HEK293 (cell line): ENCODE measurements at regions not wholly inside any gene's neighbourhood (a gene's known extent, or its start where the extent isn't known, plus 50 kb on each side); places are given as distances from the start of the nearest gene placed in this dataset.

Source experiments
- CTCF ChIA-PET: fragments of 350-600 bp; formaldehyde crosslinking; extraction: SDS; loops from one replicate; lab custom pipeline; 2021; ENCODE audit warnings: antibody characterized with exemption; lab: Yijun Ruan, JAX
- POLR2A ChIA-PET: fragments of 300-600 bp; formaldehyde crosslinking; extraction: SDS; loops from one replicate; lab custom pipeline; 2020; ENCODE audit warnings: antibody characterized with exemption, inconsistent platforms; lab: Yijun Ruan, JAX
- H3K27ac ChIP-seq: fragments of 200-500 bp; sonication (Bioruptor generic); 2 replicates; pipeline ENCODE4 v1.5.1; 2014; ENCODE audit warnings: low read depth, low read length, control low read depth, inconsistent platforms; ENCODE audit errors: extremely low read depth
- H3K36me3 ChIP-seq, 2 experiments: fragments of 200-500 bp in 1 of 2; sonication (Bioruptor generic) in 1 of 2; 1 replicate in 1 of 2; 2 replicates in 1 of 2; pipeline ENCODE4 v1.5.1; 2014 to 2017; ENCODE audit warnings: inconsistent platforms in 2 of 2, low read length in 2 of 2; ENCODE audit not compliant: control insufficient read depth in 2 of 2, insufficient read depth in 1 of 2
- H3K4me1 ChIP-seq: fragments of 200-500 bp; sonication (Bioruptor generic); 2 replicates; pipeline ENCODE4 v1.5.1; 2014; ENCODE audit warnings: mild to moderate bottlenecking, low read length, inconsistent platforms; ENCODE audit not compliant: control insufficient read depth, insufficient read depth
- H3K4me3 ChIP-seq: 2 replicates; pipeline ENCODE4 v1.5.1; 2011; ENCODE audit warnings: low read depth, mild to moderate bottlenecking, control low read depth, low read length, moderate library complexity
- H3K9me3 ChIP-seq: fragments of 200-500 bp; sonication (Bioruptor generic); 2 replicates; pipeline ENCODE4 v1.5.1; 2014; ENCODE audit warnings: low read depth, low read length, inconsistent platforms; ENCODE audit not compliant: control insufficient read depth, insufficient read depth
- ATF2 ChIP-seq: fragments of 450-650 bp; formaldehyde crosslinking; IDR thresholded peaks from 2 replicates; pipeline ENCODE4 v1.5.1; 2016; ENCODE audit warnings: missing biosample characterization, missing genetic modification characterization, low read depth
- FEZF1 ChIP-seq: fragments of 450-650 bp; formaldehyde crosslinking; IDR thresholded peaks from 2 replicates; pipeline ENCODE4 v1.5.1; 2016; ENCODE audit warnings: missing biosample characterization, missing genetic modification characterization
- GLIS1 ChIP-seq: fragments of 450-650 bp; formaldehyde crosslinking; IDR thresholded peaks from 2 replicates; pipeline ENCODE4 v1.5.1; 2016; ENCODE audit warnings: missing biosample characterization, missing genetic modification characterization
- PRDM6 ChIP-seq: fragments of 450-650 bp; formaldehyde crosslinking; IDR thresholded peaks from 2 replicates; pipeline ENCODE4 v1.5.1; 2017; ENCODE audit warnings: missing biosample characterization, missing genetic modification characterization
- SALL2 ChIP-seq: fragments of 450-650 bp; formaldehyde crosslinking; IDR thresholded peaks from 2 replicates; pipeline ENCODE4 v1.5.0; 2017; ENCODE audit warnings: missing biosample characterization, mild to moderate bottlenecking, missing genetic modification characterization, borderline replicate concordance
- TRIM28 ChIP-seq: IDR thresholded peaks from 2 replicates; pipeline ENCODE4 v1.6.1; 2011; ENCODE audit warnings: low read length, control low read depth, borderline replicate concordance
- ZBTB1 ChIP-seq: fragments of 450-650 bp; formaldehyde crosslinking; IDR thresholded peaks from 2 replicates; pipeline ENCODE4 v1.5.1; 2016; ENCODE audit warnings: missing biosample characterization, missing genetic modification characterization
- ZBTB44 ChIP-seq: fragments of 450-650 bp; IDR thresholded peaks from 2 replicates; pipeline ENCODE4 v1.5.1; 2018; ENCODE audit warnings: missing biosample characterization, mild to moderate bottlenecking, missing genetic modification characterization
- ZNF214 ChIP-seq: fragments of 450-650 bp; formaldehyde crosslinking; IDR thresholded peaks from 2 replicates; pipeline ENCODE4 v1.5.1; 2017; ENCODE audit warnings: missing biosample characterization, mild to moderate bottlenecking, missing genetic modification characterization, borderline replicate concordance
- ZNF26 ChIP-seq: fragments of 450-650 bp; formaldehyde crosslinking; IDR thresholded peaks from 2 replicates; pipeline ENCODE4 v1.5.1; 2016; ENCODE audit warnings: missing biosample characterization, missing genetic modification characterization
- ZNF292 ChIP-seq: fragments of 450-650 bp; formaldehyde crosslinking; IDR thresholded peaks from 2 replicates; pipeline ENCODE4 v1.5.1; 2016; ENCODE audit warnings: low read depth, missing biosample characterization, missing genetic modification characterization, borderline replicate concordance
- ZNF48 ChIP-seq: fragments of 450-650 bp; formaldehyde crosslinking; IDR thresholded peaks from 2 replicates; pipeline ENCODE4 v1.5.1; 2016; ENCODE audit warnings: missing biosample characterization, missing genetic modification characterization
- ZNF514 ChIP-seq: fragments of 450-650 bp; formaldehyde crosslinking; IDR thresholded peaks from 2 replicates; pipeline ENCODE4 v1.5.1; 2016; ENCODE audit warnings: missing biosample characterization, missing genetic modification characterization
- ZNF530 ChIP-seq: fragments of 450-650 bp; formaldehyde crosslinking; IDR thresholded peaks from 2 replicates; pipeline ENCODE4 v1.5.1; 2016; ENCODE audit warnings: low read depth, missing biosample characterization, missing genetic modification characterization
- ZNF558 ChIP-seq: fragments of 450-650 bp; formaldehyde crosslinking; IDR thresholded peaks from 2 replicates; pipeline ENCODE4 v1.5.1; 2016; ENCODE audit warnings: missing biosample characterization, missing genetic modification characterization
- ZNF561 ChIP-seq: fragments of 450-650 bp; IDR thresholded peaks from 2 replicates; pipeline ENCODE4 v1.5.1; 2018; ENCODE audit warnings: missing biosample characterization, missing genetic modification characterization, borderline replicate concordance
- ZNF639 ChIP-seq: fragments of 450-650 bp; formaldehyde crosslinking; IDR thresholded peaks from 2 replicates; pipeline ENCODE4 v1.5.1; 2016; ENCODE audit warnings: missing biosample characterization, missing genetic modification characterization
- ZNF830 ChIP-seq: fragments of 450-650 bp; IDR thresholded peaks from 2 replicates; pipeline ENCODE4 v1.5.0; 2018; ENCODE audit warnings: missing biosample characterization, missing genetic modification characterization, low read depth, mild to moderate bottlenecking, moderate library complexity
- ZSCAN18 ChIP-seq: fragments of 450-650 bp; formaldehyde crosslinking; IDR thresholded peaks from 2 replicates; pipeline ENCODE4 v1.5.1; 2016; ENCODE audit warnings: missing biosample characterization, missing genetic modification characterization
- ZSCAN5A ChIP-seq: fragments of 450-650 bp; formaldehyde crosslinking; IDR thresholded peaks from 2 replicates; pipeline ENCODE4 v1.5.1; 2016; ENCODE audit warnings: missing biosample characterization, missing genetic modification characterization

GRCh38 chr4:45063696-45064095 is 337.3 kb upstream of the GNPDA2 start:
- ChIA-PET POLR2A (no interaction called here), CTCF (no interaction called here)
- H3K27ac ChIP-seq, result no peak overlapping the region
- no peak for TF ChIP-seq ZBTB44
- no peak for TF ChIP-seq ZNF530 (tag by site-specific recombination)
- no peaks in the 10 kb centered on the region for H3K36me3 ChIP-seq
- no peak overlapping the region for H3K4me3 ChIP-seq
- H3K4me1 ChIP-seq, result no peaks in the 10 kb centered on the region
- H3K9me3 ChIP-seq, result no peaks in the 10 kb centered on the region

GRCh38 chr4:45062935-45063545 is 336.7 kb upstream of the GNPDA2 start:
- ChIA-PET CTCF (no interaction called here), POLR2A (no interaction called here)
- Histone ChIP-seq H3K4me1 (no peaks in the 10 kb centered on the region), H3K4me3 (no peak overlapping the region), H3K9me3 (no peaks in the 10 kb centered on the region), H3K36me3 (no peaks in the 10 kb centered on the region), H3K27ac (no peak overlapping the region)
- no peak for TF ChIP-seq ZSCAN5A
- TF ChIP-seq ZNF561 (tag by site-specific recombination), result no peak
- no peak for TF ChIP-seq ZNF639 (tag by site-specific recombination)
- TF ChIP-seq ZNF514 (tag by site-specific recombination), result no peak
- no peak for TF ChIP-seq PRDM6 (tag by site-specific recombination)
- TF ChIP-seq ZNF292 (tag by site-specific recombination), result no peak
- no peak for TF ChIP-seq ATF2 (tag by site-specific recombination)
- no peak for TF ChIP-seq GLIS1 (tag by site-specific recombination)

GRCh38 chr4:45043911-45044310 is 317.6 kb upstream of the GNPDA2 start:
- ChIA-PET POLR2A (no interaction called here), CTCF (no interaction called here)
- Histone ChIP-seq H3K4me1 (no peaks in the 10 kb centered on the region), H3K4me3 (no peak overlapping the region), H3K9me3 (no peaks in the 10 kb centered on the region), H3K36me3 (no peaks in the 10 kb centered on the region), H3K27ac (no peak overlapping the region)
- TF ChIP-seq ZNF26, result no peak
- no peak for TF ChIP-seq ZSCAN18 (tag by site-specific recombination)
- no peak for TF ChIP-seq ZNF214 (tag by site-specific recombination)
- no peak for TF ChIP-seq FEZF1 (tag by site-specific recombination)
- TF ChIP-seq ZBTB1 (tag by site-specific recombination), result no peak
- no peak for TF ChIP-seq ZNF48 (tag by site-specific recombination)
- TF ChIP-seq ZNF558 (tag by site-specific recombination), result no peak
- TF ChIP-seq SALL2, result no peak
- no peak for TF ChIP-seq TRIM28
- TF ChIP-seq ZNF292 (tag by site-specific recombination), result no peak
- TF ChIP-seq ZNF830 (tag by site-specific recombination), result no peak
